ENCODE measurements at regions not wholly inside any gene's neighbourhood (a gene's known extent, or its start where the extent isn't known, plus 50 kb on each side); places are given as distances from the start of the nearest gene placed in this dataset.

DNA sequence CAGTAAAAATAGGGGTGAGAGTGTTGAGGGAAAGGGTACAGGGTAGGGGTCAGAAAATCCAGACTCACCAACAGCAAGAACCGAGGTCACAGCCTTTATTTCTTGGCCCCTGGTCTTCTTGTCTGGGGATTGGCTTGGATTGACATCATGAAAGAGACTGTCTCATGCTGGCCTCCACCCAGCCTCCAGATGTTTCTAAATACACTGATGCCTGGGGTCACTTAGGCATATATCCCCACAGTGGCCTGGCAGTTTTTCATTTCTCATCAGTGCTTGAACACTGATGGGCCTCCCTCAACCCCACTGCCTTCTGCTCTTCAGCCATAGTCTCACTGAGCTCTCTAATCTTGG lies 173.9 kb downstream of the RTL9 start:
- TF ChIP-seq, protein P1, sequence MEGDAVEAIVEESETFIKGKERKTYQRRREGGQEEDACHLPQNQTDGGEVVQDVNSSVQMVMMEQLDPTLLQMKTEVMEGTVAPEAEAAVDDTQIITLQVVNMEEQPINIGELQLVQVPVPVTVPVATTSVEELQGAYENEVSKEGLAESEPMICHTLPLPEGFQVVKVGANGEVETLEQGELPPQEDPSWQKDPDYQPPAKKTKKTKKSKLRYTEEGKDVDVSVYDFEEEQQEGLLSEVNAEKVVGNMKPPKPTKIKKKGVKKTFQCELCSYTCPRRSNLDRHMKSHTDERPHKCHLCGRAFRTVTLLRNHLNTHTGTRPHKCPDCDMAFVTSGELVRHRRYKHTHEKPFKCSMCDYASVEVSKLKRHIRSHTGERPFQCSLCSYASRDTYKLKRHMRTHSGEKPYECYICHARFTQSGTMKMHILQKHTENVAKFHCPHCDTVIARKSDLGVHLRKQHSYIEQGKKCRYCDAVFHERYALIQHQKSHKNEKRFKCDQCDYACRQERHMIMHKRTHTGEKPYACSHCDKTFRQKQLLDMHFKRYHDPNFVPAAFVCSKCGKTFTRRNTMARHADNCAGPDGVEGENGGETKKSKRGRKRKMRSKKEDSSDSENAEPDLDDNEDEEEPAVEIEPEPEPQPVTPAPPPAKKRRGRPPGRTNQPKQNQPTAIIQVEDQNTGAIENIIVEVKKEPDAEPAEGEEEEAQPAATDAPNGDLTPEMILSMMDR (IDR thresholded peaks at IDR 0.05; ENCODE audit: low read depth, low read length, poor library complexity, severe bottlenecking), result no peak
- TF ChIP-seq EZH2phosphoT487 (IDR thresholded peaks at IDR 0.05; ENCODE audit: borderline replicate concordance, low read length), result no peak

All from DOHH2 (cell line).